GM19438 (cell line): ENCODE measurements at regions not wholly inside any gene's neighbourhood (a gene's known extent, or its start where the extent isn't known, plus 50 kb on each side); places are given as distances from the start of the nearest gene placed in this dataset.

Experiments
- ATAC-seq: cut with Tn5 transposase; IDR thresholded peaks from one replicate; pipeline ENCODE4 v1.9.1; 2021; ENCODE audit warnings: low read depth; ENCODE audit not compliant: unreplicated experiment

- ATAC-seq: no peak
Measured at GRCh38 chr11:130636722-130637464, 188.4 kb downstream of the ADAMTS15 start.

- ATAC-seq: no peak
Measured at GRCh38 chr11:130637566-130637965, 189.1 kb downstream of the ADAMTS15 start.

- ATAC-seq: no peak
Measured at GRCh38 chr11:130638033-130638432, 189.6 kb downstream of the ADAMTS15 start.

DNA sequence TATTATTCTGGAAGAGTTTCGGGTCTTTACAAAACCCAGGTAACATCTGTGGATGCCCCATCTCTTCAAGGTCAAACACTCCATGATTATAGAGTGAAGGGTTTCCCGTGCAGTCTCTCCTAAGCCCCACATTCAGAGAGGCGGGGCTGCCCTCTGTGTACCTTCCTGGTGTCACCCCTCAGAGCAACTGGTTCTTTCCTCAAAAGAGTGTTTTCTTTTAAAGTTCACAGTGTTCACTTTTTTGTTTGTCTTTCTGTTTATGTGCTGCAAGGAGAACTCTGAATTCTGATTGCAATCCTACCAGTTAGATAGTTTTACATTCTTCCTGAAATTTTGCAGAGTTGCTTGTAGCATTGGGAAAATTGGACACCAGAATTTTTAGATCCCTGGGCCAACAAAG lies 190.2 kb downstream of the ADAMTS15 start:
- ATAC-seq: no peak

- ATAC-seq: no peak
Measured at GRCh38 chr11:130639369-130639768, 190.9 kb downstream of the ADAMTS15 start.

GRCh38 chr11:130640526-130640925 lies 192.1 kb downstream of the ADAMTS15 start:
- ATAC-seq: no peak

DNA sequence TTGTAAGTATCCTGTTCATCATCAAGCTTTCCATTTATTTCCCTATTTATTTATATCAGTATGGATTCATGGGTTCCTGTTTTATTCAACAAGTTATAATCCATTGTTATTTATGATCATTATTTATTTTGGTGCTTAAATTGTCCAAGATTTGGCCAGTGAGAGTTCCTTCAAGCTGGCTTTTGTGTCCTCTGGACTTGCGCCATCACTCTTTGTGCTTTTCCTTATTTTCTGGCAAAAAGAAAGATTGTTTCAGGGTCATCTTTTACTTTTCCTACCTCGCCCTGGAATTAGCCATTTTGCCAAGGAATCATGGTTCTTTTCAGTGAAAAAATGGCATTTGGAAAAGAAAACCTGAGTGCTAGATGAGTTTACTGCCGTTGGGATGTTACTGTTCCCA lies 193.4 kb downstream of the ADAMTS15 start:
- no peak for ATAC-seq

DNA sequence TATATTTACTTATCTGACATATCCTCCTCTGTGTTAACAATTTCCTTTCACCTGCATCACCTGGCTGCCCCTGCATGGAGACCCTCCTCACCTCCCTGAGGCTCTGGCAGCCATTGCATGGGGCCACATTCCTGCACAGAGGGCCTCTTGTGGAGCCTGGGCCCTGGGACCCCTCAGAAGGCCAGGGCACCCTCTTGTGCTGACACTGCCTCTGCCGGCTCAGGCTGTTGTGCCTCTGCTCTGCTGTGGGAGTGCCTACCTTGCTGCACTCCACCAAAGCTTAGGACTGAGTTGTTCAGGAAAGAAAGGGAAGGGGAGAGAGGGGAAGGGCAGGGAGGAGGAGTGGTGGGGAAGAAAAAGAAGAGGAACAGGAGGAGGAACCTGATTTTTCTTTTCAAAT lies 194.5 kb downstream of the ADAMTS15 start:
- ATAC-seq: no peak

DNA sequence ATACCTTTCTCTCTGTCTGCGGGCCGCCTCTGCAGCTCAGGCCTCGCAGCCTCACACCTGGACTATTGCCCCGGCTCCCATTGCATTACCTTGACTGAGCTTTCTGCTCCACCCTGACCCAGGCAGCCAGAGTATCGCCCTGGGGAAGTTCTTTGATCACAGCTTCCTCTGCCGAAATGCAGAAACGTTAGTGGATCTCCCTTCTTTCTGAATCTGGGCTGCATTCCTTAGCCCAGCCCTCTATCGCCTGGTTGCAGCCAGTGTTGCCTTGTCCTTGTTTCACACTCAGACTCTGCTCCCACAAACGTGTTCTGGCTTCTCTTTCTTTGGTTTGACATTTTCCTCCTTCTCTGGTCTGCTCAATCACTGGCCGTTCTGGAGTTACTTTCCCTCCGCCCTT lies 195.7 kb downstream of the ADAMTS15 start:
- ATAC-seq: no peak

- no peak for ATAC-seq
Measured at GRCh38 chr11:130645164-130645842, 196.9 kb downstream of the ADAMTS15 start.

DNA sequence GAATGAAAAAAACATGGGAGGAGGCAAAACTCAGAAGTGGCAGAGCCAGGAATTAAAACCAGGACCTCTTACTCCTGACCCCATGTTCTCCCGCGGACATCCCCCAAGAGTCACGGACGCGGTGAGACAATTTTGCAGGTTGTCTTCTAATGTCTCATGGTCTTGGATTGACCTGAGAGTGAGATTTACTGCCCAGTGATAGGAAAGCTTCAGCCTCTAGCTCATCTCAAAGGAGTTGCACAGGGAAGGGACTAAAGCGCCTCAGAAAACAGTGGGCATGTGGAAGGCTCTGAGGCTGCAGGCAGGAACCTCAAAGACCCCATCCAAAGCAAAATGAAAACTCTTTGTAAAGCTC lies 197.4 kb downstream of the ADAMTS15 start:
- no peak for ATAC-seq

GRCh38 chr11:130646881-130647280 lies 198.4 kb downstream of the ADAMTS15 start:
- ATAC-seq: no peak

GRCh38 chr11:130647371-130647770 lies 198.9 kb downstream of the ADAMTS15 start:
- no peak for ATAC-seq

- no peak for ATAC-seq
Measured at GRCh38 chr11:130649801-130650200, 201.4 kb downstream of the ADAMTS15 start.

- ATAC-seq: no peak
Measured at GRCh38 chr11:130650456-130651030, 202.1 kb downstream of the ADAMTS15 start.

DNA sequence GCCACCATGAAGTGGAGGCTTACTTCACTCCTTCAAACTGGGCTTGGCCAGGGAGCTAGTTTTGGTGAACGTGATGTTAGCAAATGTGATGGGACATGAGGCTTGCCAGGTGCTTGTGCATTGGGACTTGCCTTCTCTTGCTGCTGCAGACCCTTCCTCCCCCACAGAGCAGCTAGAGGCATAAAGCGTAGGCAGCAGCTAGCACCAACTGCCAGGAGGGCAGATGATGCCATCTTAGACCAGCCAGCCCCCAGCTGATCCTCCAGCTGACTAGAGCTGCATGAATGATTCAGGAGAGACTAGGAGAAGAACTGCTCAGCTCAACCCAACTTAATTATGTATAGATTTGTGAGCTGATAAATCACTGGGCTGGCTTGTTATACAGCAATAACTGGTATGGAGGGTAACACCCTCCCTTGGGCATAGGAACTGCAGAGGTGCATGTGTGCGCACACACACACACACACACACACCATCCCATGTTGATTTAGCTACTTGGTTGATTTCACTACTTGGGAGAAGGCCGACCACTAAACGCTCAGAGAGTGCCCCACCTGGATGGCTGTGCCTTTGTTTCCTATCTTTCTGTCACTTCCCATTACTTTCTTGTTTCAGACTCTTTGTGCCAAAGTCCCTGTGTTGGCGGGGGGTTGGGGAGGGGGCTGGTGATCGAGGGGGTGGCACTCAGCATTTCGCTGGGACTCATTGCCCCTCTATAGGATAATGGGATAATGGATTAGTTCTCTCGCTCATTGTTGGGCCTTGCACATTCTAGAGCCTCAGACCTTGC lies 202.8 kb downstream of the ADAMTS15 start:
- ATAC-seq: no peak

DNA sequence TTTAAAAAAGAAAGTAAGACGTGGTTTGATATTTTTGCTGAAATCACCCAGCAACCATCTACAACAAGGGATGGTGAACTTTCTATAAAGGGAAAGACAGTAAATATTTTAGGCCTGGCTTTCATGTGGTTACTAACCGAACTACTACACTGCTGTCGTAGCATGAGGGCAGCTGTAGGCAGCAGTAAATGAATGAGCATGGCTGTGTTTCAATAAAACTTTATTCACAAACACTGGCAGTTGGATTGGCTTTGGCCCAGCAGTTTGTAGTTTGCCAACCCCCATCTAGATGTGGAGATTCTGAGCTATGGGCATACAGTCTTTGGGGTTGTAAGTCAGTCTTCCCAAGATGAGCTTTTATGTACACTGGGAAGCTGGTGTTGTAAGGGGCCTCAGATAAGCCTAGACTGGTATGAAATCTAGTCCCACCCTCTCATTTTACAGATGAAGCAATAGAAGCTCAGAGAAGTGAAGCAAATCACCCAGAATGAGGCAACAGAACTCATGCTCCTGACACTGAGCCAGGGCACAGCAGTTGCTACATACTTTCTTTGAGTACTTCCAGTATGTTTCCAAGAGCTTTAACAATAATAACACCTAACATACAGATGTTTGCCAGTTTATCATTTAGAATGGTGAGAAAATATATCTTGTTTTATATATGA lies 204.4 kb downstream of the ADAMTS15 start:
- no peak for ATAC-seq

- ATAC-seq: no peak
Measured at GRCh38 chr11:130653838-130654636, 205.6 kb downstream of the ADAMTS15 start.

GRCh38 chr11:130655300-130655699 lies 206.9 kb downstream of the ADAMTS15 start:
- no peak for ATAC-seq

DNA sequence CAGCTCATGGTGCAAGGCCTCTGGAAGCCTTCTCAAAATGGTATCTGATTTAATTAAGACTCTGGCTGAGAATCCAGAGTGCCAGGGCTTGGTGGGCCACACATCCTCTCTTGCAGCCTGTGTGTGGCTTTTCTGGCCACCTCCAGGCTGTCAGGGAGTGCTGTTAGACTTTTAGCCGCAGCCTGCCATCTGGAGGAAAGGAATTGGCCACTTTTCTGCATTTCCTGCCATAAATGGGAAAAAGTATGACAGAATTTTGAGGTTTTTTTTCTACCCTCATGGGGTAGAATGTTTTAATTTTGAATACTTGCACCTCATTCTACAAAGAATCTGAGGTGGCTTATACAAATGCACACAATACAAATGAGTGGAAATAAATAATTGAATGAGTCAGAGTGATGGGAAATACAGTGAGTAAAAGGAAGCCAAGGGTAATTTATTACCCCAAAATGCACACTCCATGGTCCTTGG lies 218.4 kb downstream of the ADAMTS15 start:
- no peak for ATAC-seq
